Natural killer cell treated with Interleukin-12 subunit alpha and Interleukin-12 subunit beta and Interleukin-15 and Interleukin-18, amount 100 ng/mL, for 72 hours (primary cell): ENCODE measurements at regions not wholly inside any gene's neighbourhood (a gene's known extent, or its start where the extent isn't known, plus 50 kb on each side); places are given as distances from the start of the nearest gene placed in this dataset.

Experiments used
- ATAC-seq, 2 donors: fragments of 150-1000 bp; cut with Tn5 transposase in 1 of 2; sonication (Bioruptor Pico), chemical (Tn5 transposase) in 1 of 2; 2 replicates each; pipeline ENCODE4 v1.10.0; 2021
- DNase-seq: peaks from one replicate; pipeline ENCODE4 v3.0.0; 2022; ENCODE audit warnings: low spot score
- H3K27ac Mint-ChIP-seq, 2 donors: 1 replicate in 1 of 2; 2 replicates in 1 of 2; pipeline ENCODE4 v1.8.0; 2022; ENCODE audit warnings: mixed read lengths in 2 of 2, mild to moderate bottlenecking in 1 of 2, moderate library complexity in 1 of 2
- H3K27me3 Mint-ChIP-seq, 2 donors: 1 replicate in 1 of 2; 2 replicates in 1 of 2; pipeline ENCODE4 v1.8.0; 2022; ENCODE audit warnings: mixed read lengths in 2 of 2
- H3K36me3 Mint-ChIP-seq: one replicate; pipeline ENCODE4 v1.8.0; 2022; ENCODE audit warnings: mixed read lengths
- H3K4me1 Mint-ChIP-seq, 2 donors: 1 replicate in 1 of 2; 2 replicates in 1 of 2; pipeline ENCODE4 v1.8.0; 2022; ENCODE audit warnings: low read depth in 2 of 2, mixed read lengths in 2 of 2, mild to moderate bottlenecking in 1 of 2
- H3K4me3 Mint-ChIP-seq: one replicate; pipeline ENCODE4 v1.8.0; 2022; ENCODE audit warnings: mixed read lengths
- H3K9me3 Mint-ChIP-seq: 2 replicates; pipeline ENCODE4 v1.8.0; 2022; ENCODE audit warnings: mixed read lengths

GRCh38 chr3:175861916-175862315, 1002.8 kb downstream of the NAALADL2 start:
- H3K4me1 Mint-ChIP-seq: no peaks in the 10 kb centered on the region
- H3K9me3 Mint-ChIP-seq: peaks cover 16% of the 10 kb centered on the region
- H3K27me3 Mint-ChIP-seq: no peaks in the 10 kb centered on the region
- no peaks in the 10 kb centered on the region for H3K36me3 Mint-ChIP-seq
- no peak overlapping the region for H3K27ac Mint-ChIP-seq
- ATAC-seq (no peak), DNase-seq (no peak)
- no peak overlapping the region for H3K4me3 Mint-ChIP-seq
